ENCODE measurements at regions not wholly inside any gene's neighbourhood (a gene's known extent, or its start where the extent isn't known, plus 50 kb on each side); places are given as distances from the start of the nearest gene placed in this dataset.

DNA sequence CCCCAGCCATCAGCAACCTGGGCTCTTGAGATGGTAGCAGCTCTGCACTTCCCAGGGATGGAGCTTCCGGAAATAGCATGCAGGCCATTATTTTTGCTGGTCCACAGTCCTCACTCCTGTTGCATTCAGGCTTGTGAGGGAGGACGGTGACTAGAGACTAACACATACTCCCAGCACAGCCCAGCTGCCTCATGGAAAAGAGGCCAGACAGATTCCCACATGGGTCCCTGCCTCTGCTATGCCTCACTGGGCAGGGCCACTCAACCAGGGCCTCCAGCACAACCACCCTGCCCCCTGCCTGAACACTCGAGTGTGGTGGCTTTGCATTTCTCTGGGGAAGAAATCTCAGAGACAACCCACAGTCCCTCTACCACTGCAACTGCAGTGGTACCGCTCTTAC is 1195.1 kb downstream of the PCDH18 start:
- Histone ChIP-seq H3K36me3 (no peaks in the 10 kb centered on the region), H3K9me3 (replicated peaks) (peaks cover 12% of the 10 kb centered on the region), H3K27me3 (ENCODE audit: low read depth) (no peaks in the 10 kb centered on the region), H3K4me1 (no peaks in the 10 kb centered on the region), H3K4me3 (no peak overlapping the region), H3K27ac (replicated peaks) (no peak overlapping the region)
- intact Hi-C loops (cut with micrococcal nuclease), result no loop called here
- DNase-seq, result no peak
- TF ChIP-seq, protein P1, sequence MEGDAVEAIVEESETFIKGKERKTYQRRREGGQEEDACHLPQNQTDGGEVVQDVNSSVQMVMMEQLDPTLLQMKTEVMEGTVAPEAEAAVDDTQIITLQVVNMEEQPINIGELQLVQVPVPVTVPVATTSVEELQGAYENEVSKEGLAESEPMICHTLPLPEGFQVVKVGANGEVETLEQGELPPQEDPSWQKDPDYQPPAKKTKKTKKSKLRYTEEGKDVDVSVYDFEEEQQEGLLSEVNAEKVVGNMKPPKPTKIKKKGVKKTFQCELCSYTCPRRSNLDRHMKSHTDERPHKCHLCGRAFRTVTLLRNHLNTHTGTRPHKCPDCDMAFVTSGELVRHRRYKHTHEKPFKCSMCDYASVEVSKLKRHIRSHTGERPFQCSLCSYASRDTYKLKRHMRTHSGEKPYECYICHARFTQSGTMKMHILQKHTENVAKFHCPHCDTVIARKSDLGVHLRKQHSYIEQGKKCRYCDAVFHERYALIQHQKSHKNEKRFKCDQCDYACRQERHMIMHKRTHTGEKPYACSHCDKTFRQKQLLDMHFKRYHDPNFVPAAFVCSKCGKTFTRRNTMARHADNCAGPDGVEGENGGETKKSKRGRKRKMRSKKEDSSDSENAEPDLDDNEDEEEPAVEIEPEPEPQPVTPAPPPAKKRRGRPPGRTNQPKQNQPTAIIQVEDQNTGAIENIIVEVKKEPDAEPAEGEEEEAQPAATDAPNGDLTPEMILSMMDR (IDR thresholded peaks at IDR 0.05; ENCODE audit: borderline replicate concordance), result no peak

DNA sequence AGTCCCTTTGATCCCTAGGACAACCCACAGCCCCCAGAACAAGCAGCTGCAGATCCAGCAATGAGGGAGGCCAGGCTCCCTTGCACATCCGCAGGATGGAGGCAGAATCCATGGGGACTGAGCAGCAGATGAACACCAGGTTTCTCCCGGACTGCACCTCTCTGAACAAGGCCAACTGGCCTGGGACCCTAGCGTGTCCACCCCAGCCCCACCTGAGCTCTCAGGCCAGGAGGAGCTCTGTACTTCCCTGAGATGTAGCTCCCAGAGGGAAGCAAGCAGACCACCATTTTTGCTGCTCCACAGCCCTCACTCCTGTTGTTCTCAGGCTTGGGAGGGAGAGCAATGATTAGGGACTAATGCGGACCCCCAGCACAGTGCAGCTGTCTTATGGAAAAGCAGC is 1195.8 kb downstream of the PCDH18 start:
- H3K4me1 ChIP-seq, result no peaks in the 10 kb centered on the region
- H3K27ac ChIP-seq (replicated peaks), result no peak overlapping the region
- no peaks in the 10 kb centered on the region for H3K36me3 ChIP-seq
- TF ChIP-seq, protein P1 (IDR thresholded peaks at IDR 0.05; ENCODE audit: borderline replicate concordance), result no peak
- no peaks in the 10 kb centered on the region for H3K27me3 ChIP-seq (ENCODE audit: low read depth)
- peaks cover 6% of the 10 kb centered on the region for H3K9me3 ChIP-seq (replicated peaks)
- no peak overlapping the region for H3K4me3 ChIP-seq
- intact Hi-C loops (cut with micrococcal nuclease), result no loop called here
- DNase-seq, result no peak

DNA sequence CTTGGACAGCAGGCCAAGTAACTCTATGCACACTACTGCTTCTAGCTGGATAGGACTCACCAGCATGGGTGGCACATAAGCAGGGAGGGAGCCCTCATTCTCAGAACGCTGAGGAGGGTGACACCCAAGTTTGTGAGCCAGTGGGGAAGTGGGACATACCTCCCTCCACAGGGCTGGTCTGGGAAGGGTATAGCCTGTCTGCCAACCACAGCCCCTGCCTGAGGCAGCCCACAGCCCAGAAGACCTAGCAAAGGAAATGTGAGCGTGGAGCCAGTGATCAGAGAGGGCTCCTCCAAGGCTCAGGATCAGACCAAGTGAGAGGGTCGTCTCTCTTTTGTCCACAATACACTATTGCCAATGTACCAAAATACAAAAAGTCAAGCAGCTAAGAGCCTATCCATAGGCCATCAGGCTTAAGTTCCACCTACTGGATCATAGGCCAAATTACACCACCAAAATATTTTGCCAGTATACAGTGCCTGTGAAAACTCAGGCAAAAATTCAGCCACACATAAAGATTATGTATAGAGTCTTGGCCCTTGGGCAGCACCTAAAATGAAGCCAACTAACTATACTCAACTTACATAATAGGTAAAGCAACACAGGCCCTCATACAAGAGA is 1203.1 kb downstream of the PCDH18 start:
- no peaks in the 10 kb centered on the region for H3K4me1 ChIP-seq
- intact Hi-C loops (cut with micrococcal nuclease), result no loop called here
- no peak for DNase-seq
- H3K4me3 ChIP-seq, result no peak overlapping the region
- no peaks in the 10 kb centered on the region for H3K9me3 ChIP-seq (replicated peaks)
- no peaks in the 10 kb centered on the region for H3K36me3 ChIP-seq
- TF ChIP-seq, protein P1 (IDR thresholded peaks at IDR 0.05; ENCODE audit: borderline replicate concordance), result no peak
- no peaks in the 10 kb centered on the region for H3K27me3 ChIP-seq (ENCODE audit: low read depth)
- no peak overlapping the region for H3K27ac ChIP-seq (replicated peaks)

DNA sequence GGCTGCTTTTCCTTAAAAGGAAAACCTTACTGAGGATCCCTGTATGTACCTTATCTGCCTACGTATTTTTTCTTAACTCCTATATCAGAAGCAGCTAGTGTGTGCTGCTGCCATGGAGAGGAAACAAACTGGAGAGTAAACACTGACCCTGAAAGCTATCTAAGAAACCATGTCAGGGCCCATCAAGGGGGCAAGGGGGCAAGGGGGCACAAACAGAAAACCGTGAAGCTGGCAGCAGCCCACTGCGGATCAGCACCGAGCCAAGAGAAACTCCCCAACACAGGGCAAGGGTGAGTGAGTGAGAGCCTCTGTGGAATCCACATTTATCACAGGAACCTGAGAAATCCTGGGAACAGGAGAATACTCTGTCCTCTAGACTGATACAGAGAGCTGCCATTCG is 1204.2 kb downstream of the PCDH18 start:
- intact Hi-C loops (cut with micrococcal nuclease), result no loop called here
- H3K4me1 ChIP-seq, result no peaks in the 10 kb centered on the region
- no peak for DNase-seq
- H3K4me3 ChIP-seq, result no peak overlapping the region
- H3K27ac ChIP-seq (replicated peaks), result no peak overlapping the region
- no peaks in the 10 kb centered on the region for H3K36me3 ChIP-seq
- H3K9me3 ChIP-seq (replicated peaks), result no peaks in the 10 kb centered on the region
- H3K27me3 ChIP-seq (ENCODE audit: low read depth), result no peaks in the 10 kb centered on the region
- TF ChIP-seq, protein P1 (IDR thresholded peaks at IDR 0.05; ENCODE audit: borderline replicate concordance), result no peak

DNA sequence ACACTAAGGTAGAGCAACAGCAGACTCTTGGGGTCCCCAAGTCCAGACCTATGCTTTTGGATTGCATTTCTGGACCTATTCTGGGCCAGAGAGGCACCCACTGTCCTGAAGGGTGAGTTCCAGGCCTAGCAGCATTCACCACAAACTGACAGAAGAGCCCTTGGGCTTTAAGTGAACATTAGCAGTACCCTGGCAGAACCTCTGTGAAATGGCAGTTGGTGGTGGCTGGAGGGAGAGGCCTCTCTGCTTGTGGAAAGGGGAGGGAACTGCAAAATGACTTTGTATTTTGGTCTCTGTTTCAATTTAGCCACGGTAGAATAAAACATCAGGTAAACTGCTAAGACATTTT is 1211.9 kb downstream of the PCDH18 start:
- no peaks in the 10 kb centered on the region for H3K36me3 ChIP-seq
- no peaks in the 10 kb centered on the region for H3K9me3 ChIP-seq (replicated peaks)
- H3K27me3 ChIP-seq (ENCODE audit: low read depth), result no peaks in the 10 kb centered on the region
- TF ChIP-seq, protein P1 (IDR thresholded peaks at IDR 0.05; ENCODE audit: borderline replicate concordance), result no peak
- intact Hi-C loops (cut with micrococcal nuclease), result no loop called here
- no peak overlapping the region for H3K27ac ChIP-seq (replicated peaks)
- DNase-seq, result no peak
- no peaks in the 10 kb centered on the region for H3K4me1 ChIP-seq
- H3K4me3 ChIP-seq, result no peak overlapping the region
